Testis (tissue), 2 donors: ENCODE measurements at regions not wholly inside any gene's neighbourhood (a gene's known extent, or its start where the extent isn't known, plus 50 kb on each side); places are given as distances from the start of the nearest gene placed in this dataset.

Source experiments
- CTCF ChIP-seq, 3 experiments: fragments of 450-650 bp in 2 of 3; fragments of 200-600 bp in 1 of 3; sonication (generic) in 1 of 3; IDR thresholded peaks; one replicate each; pipeline ENCODE4 v1.5.1; 2016 to 2019; ENCODE audit warnings: antibody characterized with exemption in 3 of 3, mild to moderate bottlenecking in 2 of 3, moderate library complexity in 1 of 3
- POLR2A ChIP-seq: fragments of 450-650 bp; IDR thresholded peaks from one replicate; pipeline ENCODE4 v1.6.1; 2017; ENCODE audit warnings: antibody characterized with exemption, mild to moderate bottlenecking, moderate library complexity

- TF ChIP-seq POLR2A (no peak), CTCF (IDR thresholded peaks at IDR 0.05) (no peak)
Measured at GRCh38 chr2:238728330-238729260, 119.3 kb upstream of the TWIST2 start.
